ENCODE measurements at regions not wholly inside any gene's neighbourhood (a gene's known extent, or its start where the extent isn't known, plus 50 kb on each side); places are given as distances from the start of the nearest gene placed in this dataset.

- FAIRE-seq, result no peak
Observed at GRCh38 chr22:22035771-22036314, 53.3 kb upstream of the TOP3B start.

DNA sequence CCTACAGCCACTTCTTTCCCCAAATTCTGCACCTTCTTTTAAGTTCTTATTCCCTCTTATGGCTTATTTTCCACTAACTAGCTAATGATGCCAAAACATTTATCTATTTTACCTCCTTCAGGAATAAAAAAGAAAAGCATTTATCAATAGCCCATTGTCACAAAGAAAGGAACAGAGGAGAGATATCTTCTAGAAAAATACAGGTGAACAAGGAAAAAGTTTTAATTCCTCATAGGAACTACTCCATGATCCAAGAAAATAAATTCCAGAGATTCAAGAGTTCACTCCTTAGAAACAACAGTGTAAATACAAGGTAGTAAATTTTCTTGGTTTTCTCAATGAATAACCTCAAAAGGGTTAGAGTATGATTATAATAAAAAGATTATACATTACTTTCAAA lies 52.6 kb upstream of the TOP3B start:
- no peak for FAIRE-seq

- no peak for FAIRE-seq
Observed at GRCh38 chr22:22034469-22035132, 52.0 kb upstream of the TOP3B start.

GRCh38 chr22:22033803-22034468 lies 51.3 kb upstream of the TOP3B start:
- FAIRE-seq, result no peak

DNA sequence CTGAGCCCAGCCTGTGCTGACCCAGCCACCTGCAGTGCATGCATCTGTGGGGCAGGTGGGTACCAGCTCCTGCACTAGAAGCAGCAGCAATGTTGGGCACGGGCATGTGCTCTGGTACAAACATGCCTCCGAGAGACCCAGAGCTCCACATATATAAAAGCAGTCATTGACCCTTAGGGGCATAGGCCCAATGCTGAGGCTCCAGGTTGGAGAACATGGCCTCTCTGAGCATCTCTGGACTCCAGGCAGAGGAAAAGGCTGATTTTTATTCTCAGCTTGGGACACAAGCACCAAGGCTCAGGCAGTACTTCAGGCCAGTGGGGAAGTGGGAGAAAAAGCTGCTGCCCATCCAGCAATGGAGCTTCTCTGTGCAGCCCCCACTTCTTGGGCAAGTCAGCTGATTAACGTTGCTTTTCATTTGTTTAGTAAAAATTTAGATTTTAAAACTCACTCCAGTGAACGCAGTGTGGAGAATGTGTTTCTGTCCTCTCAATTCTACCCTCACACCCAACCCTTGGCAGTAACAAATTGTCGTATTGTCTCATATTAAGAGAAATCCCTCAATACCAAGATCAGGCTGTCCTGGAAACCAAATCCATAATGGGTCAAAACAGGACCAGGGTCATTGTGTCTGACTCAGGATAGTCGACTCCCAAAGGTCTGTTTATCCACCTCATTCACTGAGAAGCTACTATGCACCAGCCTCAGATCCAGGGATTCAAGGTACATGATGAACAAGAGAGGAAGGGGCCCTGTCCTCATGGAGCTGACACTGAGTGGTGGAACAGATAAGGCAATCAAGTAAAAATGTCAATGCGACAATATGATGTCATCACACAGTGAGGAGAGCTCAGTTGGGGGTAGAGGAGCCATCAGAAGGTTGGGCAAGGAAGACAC lies 50.6 kb upstream of the TOP3B start:
- FAIRE-seq, result no peak

- FAIRE-seq, result no peak
Observed at GRCh38 chr22:22032099-22032905, 49.7 kb upstream of the TOP3B start.
